Pulmonary artery endothelial cell (primary cell): ENCODE measurements at regions not wholly inside any gene's neighbourhood (a gene's known extent, or its start where the extent isn't known, plus 50 kb on each side); places are given as distances from the start of the nearest gene placed in this dataset.

Experiments
- DNase-seq: peaks from one replicate; pipeline ENCODE4 v3.0.0-alpha.2; 2011; ENCODE audit warnings: low read depth, low spot score

- DNase-seq = no peak
Measured at GRCh38 chr4:65951177-65951576, 280.9 kb upstream of the EPHA5 start.

GRCh38 chr4:65943076-65943475 is 272.8 kb upstream of the EPHA5 start:
- DNase-seq = peak; percentile 37

GRCh38 chr4:65924843-65925242 is 254.6 kb upstream of the EPHA5 start:
- no peak for DNase-seq

- no peak for DNase-seq
Measured at GRCh38 chr4:65923616-65924015, 253.3 kb upstream of the EPHA5 start.

- DNase-seq = no peak
Measured at GRCh38 chr4:65921180-65921579, 250.9 kb upstream of the EPHA5 start.

- no peak for DNase-seq
Measured at GRCh38 chr4:65918872-65919271, 248.6 kb upstream of the EPHA5 start.

- no peak for DNase-seq
Measured at GRCh38 chr4:65918212-65918611, 247.9 kb upstream of the EPHA5 start.

GRCh38 chr4:65917486-65917885 is 247.2 kb upstream of the EPHA5 start:
- DNase-seq = no peak

GRCh38 chr4:65911720-65912119 is 241.4 kb upstream of the EPHA5 start:
- no peak for DNase-seq

GRCh38 chr4:65893957-65894755 is 223.9 kb upstream of the EPHA5 start:
- DNase-seq = no peak

- DNase-seq = no peak
Measured at GRCh38 chr4:65893271-65893670, 223.0 kb upstream of the EPHA5 start.

- no peak for DNase-seq
Measured at GRCh38 chr4:65880594-65880993, 210.3 kb upstream of the EPHA5 start.

- DNase-seq = no peak
Measured at GRCh38 chr4:65868096-65868824, 198.0 kb upstream of the EPHA5 start.

- DNase-seq = no peak
Measured at GRCh38 chr4:65865489-65865888, 195.2 kb upstream of the EPHA5 start.

GRCh38 chr4:65861993-65862392 is 191.7 kb upstream of the EPHA5 start:
- no peak for DNase-seq

- no peak for DNase-seq
Measured at GRCh38 chr4:65845199-65845773, 175.0 kb upstream of the EPHA5 start.

GRCh38 chr4:65839164-65839931 is 169.1 kb upstream of the EPHA5 start:
- DNase-seq = no peak

GRCh38 chr4:65834707-65835106 is 164.4 kb upstream of the EPHA5 start:
- DNase-seq = no peak

GRCh38 chr4:65831828-65832227 is 161.5 kb upstream of the EPHA5 start:
- DNase-seq = no peak

GRCh38 chr4:65825116-65825753 is 154.9 kb upstream of the EPHA5 start:
- no peak for DNase-seq

GRCh38 chr4:65819192-65819591 is 148.9 kb upstream of the EPHA5 start:
- no peak for DNase-seq
